ENCODE measurements at regions not wholly inside any gene's neighbourhood (a gene's known extent, or its start where the extent isn't known, plus 50 kb on each side); places are given as distances from the start of the nearest gene placed in this dataset.

DNA sequence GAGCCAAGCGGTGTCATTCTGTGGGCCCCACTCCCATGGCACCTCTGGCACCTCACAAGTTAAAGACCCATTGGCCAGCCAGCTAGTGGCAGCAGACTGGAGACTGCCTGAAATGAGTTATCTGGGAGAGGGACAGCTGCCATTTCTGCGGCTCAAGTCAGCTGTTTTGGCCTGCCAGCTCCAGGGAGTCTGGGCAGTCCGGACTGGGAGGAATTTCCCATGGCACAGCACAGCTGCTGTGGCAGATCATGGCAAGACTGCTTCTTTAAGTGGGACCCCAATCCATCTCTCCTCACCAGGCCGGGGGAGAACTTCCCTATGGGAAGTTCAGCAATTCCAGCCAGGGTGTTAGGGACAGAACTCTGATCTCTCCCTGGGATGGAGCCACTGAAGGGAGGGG is 2187.6 kb upstream of the CELF4 start:
- DNase-seq: no peak

DNA sequence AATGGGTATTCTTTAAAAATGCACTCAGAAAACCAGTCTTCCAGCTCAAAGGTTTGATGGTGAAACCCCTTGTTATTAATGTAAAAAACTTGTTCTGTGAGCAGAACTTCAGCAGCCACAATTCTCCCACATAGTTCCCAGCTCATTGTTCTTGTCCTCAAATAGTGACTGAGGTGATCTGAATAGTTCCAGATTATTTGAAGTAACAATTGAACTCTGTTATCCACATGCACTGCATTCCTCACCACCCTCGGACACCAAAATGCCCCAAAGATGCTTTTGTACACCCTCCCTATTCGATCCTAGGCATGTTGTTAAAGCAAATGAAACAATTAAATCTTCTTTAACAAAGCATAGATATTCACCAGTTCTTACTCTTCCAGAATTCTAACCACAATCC is 2186.8 kb upstream of the CELF4 start:
- DNase-seq: no peak

DNA sequence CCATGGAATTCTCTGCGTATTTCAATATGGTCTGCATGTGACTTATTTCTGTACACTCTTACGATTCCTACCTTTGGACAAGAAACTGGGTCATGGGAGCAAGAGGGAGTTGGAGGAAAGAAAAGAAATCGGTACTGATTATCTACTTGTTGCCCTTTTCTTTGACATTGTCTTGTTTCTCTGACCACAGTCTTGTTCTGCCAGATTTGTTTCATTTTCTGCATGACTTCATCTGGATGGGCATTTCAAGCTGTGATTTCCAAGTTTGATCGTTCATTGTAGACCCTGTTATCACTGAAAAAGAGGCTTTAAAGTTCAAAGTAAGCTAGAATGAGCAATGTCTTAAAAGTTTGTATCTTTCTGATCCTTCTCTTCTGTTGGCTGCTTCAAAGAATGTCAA is 2186.3 kb upstream of the CELF4 start:
- DNase-seq: no peak

DNA sequence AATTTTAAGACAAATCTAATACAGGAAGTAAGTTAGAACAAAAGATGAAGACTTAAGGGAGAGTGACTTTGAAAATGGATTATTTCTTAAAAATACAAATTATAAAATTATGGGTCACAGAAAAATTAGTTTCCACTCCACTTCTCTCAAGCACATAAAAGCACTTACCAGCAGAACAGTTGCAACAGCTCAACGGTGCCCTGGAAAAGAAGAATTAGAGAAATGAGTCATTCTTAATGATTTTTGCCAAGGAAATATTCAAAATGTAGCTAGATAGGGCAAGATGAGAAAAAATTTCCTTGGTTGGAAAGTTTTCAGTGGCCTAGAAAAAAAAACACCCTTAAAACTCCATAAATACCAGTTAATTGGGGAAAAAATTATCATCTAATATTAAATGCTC is 2185.6 kb upstream of the CELF4 start:
- DNase-seq: no peak

DNA sequence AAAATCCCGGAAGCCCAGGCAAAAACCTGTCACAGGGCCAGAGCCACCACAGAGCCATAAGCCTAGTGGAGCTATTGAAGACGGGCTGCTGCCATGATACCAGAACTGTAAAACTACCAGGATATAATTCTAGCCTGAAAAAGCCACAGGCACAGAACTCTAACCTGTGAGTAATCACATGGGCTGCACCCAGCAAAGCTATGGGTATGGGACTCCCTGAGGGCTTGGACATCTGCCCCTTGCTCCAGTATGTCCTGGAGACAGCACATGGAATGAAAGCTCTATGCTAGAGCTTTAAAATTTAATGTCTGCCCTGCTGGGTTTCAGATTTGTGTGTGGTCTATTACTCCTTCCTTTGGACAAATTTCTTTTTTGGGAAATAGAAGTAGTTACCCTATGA is 2183.6 kb upstream of the CELF4 start:
- no peak for DNase-seq

DNA sequence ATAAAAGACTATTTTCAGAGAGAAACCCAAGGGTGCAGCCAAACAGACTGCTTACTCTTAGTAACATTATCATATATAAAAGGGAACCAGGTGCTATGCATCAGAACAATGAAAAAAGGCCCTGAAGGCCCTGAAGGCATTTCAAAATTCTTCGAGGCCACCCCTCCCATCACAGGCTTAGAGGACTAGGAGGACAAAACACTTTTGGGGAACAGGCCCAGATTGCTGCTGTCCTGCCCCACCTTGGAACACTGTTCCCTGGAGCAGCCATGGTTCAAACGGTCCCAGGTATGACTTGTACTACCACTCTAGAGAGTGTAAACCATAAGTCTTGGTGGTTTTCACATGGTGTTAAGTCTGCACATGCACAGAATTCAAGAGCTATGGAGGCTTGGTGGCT is 2183.1 kb upstream of the CELF4 start:
- DNase-seq: no peak

DNA sequence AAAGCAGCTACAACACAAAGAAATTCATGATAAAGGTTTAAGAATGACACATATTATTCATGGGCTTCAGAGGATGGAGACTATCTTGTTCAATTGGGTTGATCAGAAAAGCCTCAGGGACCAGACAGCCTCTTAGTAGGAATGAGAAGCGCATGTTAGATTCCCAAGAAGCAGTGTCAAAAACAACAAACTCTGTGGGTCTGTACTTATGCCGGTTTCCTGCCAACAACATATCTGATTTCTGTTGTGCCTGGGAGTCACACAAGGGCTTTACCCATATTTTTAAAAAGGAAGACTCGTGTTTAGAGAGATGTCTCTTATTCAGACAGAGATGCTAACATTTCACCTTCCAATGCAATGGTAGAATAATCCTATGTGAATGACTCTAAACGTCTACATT is 2180.6 kb upstream of the CELF4 start:
- no peak for DNase-seq

DNA sequence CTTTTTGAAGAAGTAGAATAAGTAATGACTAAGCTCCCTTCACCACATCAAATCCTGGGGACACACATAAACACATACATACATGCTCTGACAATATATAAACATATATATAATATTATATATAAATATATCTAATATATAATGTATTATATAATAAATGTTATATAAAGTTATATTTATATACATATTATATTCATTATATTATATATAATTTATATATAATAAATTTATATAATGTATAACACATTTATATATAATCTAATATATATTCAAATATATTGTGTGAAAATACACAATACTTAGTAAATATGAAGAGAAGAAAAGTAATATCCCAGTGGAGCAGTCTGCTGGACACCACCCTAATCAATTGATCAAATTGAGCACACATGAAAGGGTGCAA is 2177.9 kb upstream of the CELF4 start:
- DNase-seq: no peak

DNA sequence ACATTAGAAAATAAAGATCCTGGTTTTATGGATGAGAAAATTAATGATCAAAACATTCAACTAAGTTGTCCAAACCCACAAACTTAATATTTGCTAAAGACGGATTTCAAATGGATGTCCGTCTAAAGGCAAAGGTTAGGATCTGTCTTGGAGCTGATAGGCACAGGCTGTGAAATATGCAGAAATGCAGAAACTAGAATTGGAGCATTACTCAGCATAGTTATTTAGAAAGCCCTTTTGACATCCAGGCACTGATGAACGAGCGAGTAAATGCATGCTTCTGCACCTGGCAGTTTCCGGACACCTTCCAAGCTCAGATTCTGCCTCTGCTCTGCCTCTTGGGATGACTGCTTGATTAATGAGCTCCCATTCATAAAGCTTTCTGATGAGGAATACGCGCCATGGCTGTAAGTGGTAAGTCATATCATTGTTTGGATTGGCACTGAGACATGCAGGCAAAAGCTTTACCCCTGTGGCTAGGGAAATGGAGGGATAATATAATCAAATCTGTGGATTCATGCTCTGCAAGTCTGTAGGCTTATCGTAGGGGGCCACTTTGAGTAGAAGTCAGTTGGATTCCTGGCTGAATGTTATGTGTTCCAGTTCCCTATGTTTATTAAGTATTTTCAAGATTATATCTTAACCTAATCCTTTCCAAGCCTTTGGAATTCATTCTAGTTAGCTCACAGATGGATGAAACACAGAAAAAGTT is 2176.3 kb upstream of the CELF4 start:
- no peak for DNase-seq

DNA sequence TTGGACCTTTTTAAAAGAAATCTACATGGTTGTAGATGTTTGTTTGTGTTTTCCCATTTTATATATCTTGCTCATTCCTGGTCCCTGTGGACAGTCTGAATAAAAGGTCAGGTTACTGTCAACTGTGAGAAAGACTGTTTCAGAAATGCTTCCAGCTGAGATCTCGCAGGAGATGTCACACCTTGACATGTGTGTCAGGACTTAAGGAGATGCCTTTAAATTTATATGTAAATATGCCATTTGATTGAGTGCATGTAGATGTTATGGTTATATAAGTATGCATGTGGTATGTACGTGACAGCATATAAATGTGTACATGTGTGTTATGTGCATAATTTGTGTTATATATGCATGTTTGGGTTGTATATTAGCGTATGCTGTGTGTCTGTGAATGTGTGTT is 2172.3 kb upstream of the CELF4 start:
- DNase-seq: no peak

DNA sequence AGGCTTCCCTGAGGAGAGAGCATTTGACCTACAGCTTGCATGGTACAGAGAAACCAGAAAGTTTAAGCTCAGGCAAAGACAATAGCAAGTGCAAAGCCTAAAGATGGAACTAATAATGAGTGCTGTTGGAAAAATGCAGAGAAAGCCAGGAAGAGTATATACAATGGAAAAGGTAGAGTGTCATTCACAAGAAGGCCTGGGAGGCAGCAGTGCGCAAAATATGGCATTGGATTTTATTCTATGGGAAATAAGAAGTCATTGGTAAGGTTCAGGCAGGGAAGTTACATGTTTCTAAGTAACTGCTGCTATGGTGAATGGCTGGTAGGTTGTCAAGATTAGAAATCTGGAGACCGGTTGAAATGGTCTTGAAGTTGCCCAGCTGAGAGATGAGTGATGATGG is 2167.3 kb upstream of the CELF4 start:
- no peak for DNase-seq

DNA sequence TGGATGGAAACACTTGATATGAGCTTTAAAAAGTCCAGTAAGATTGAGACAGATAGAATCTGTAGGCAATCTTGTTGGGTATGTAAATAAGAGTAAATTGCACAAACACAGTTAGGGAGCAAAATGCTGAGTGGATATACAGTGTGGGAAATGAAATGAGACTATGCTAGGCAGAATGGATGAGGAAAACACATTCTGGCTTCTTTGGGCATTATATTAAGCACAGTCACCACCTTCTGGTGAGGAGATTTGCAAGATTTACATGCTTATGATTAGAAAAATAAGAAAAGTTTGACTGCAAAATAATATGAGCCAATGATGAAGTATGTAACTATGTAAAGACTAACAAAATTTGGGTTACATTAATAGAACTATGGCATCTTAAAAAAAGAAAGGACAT is 2165.0 kb upstream of the CELF4 start:
- no peak for DNase-seq

DNA sequence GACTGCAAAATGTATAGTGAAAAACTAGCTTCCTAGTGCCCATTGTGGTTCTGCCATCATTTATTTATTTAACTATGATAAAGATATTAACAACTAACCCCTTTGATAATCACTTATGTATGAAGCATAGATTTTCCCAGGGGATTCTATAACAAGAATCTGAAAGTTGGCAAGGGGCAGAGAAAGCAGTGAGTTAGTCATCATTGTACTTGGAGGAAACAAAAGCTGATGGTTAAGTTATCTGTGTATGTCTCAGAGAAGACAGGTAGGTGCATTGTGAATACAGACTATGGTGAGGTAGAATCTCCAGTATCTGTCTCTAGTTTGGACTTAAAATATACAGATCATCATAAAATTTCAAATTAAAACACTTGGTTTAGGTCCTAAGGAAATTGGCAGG is 2159.1 kb upstream of the CELF4 start:
- DNase-seq: no peak

DNA sequence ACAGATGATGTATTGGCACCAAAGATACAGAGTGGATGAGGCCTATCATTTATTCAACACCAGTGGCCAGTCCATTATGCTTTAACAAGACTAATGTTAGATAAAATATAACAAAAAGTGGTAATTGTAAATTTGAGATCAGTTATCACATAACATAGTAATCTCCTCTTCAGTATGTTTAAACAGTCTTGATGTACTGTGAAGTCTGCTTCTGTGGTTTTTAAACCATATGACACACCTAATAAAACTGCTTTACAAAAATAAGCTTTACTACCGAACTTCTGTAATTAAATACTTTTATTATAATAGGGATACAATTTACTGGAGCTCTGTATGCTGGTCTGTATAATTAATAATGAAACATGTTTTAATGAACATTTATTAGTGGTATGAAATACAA is 2156.1 kb upstream of the CELF4 start:
- no peak for DNase-seq

DNA sequence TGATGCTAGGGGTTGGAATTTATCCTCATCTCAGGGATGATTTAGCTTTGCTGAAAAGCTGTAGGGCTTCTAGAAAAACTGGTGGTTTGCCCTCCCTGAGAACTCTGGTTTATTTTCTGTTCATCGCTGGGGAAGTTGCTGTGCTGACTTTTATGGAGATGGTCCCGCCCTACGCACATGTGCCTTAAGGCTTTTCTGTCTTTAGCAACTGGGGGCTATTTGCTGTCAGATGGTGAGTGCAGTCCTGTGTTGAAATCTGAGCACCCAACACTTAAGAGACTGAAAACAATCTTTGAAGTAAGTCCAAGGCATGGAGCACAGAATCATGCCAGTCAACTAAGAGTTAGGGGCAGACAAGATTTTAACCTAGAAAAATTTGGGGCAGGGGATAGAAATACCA is 2148.4 kb upstream of the CELF4 start:
- DNase-seq: no peak

DNA sequence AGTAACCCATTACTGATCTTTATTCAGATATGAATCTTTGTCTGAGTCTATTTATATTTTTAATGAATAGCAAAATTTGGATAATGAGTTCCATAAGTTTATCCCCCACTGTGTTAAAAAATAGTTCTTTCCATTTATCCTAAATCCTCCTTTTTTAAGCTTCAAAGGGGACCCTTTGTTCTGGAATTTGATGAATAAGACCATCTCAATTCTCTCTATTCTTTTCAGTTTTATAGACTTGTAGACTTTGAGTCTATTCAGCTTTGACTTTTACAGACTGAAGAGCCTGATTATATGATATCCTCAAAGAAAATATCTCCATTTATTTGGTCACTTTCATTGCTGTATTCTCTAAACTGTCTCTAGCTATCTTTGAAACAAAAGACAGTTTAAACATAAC is 2146.1 kb upstream of the CELF4 start:
- DNase-seq: no peak

DNA sequence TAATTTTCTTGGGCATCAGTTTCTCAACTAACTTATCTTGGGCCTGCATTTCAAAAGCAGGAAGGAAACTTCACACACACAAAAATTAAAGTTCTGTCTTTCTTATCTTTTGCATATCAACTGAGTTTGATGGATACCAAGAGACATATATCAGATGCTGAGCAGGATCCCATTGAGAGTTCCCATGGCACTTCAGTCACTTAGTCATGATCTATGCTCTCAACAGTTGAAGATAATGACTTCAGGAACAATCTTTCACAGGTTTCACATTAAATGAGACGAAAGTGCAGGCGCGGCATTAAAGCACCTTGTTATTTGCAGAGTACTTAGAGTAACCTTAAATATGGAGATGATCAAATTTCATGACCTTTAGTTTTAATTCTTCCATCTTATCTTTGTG is 2139.8 kb upstream of the CELF4 start:
- DNase-seq: no peak

DNA sequence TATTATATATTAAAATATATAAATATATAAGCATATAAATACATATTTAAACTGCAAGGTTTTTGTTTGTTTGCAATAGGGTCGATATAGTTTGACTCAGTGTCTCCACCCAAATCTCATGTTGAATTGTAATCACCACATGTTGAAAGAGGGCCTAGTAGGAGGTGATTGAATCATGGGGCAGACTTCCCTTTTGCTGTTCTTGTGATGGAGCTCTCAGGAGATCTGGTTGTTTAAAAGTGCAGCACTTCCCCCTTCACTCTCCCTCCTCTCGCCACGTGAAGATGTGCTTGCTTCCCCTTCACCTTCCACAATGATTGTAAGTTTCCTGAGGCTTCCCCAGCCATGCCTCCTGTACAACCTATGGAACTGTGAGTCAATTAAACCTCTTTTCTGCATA is 2137.3 kb upstream of the CELF4 start:
- no peak for DNase-seq

DNA sequence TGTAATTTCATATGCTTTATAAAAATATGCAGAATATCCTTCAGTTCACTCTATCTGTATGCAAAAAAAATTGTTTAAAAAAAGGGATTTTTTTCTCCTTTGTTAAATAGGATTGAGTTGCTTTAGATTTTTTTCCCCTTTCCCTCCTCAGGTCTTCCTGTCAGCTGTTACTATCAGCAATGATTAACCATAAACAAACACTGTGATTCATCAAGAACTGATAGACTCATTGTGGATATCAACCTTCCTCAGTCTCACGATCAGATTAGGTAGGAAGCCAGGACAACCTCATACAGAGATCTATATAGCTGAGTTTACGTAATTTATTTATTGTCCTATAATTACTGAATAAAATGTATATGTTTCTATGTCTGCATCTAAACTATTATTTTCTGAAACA is 2136.2 kb upstream of the CELF4 start:
- no peak for DNase-seq

DNA sequence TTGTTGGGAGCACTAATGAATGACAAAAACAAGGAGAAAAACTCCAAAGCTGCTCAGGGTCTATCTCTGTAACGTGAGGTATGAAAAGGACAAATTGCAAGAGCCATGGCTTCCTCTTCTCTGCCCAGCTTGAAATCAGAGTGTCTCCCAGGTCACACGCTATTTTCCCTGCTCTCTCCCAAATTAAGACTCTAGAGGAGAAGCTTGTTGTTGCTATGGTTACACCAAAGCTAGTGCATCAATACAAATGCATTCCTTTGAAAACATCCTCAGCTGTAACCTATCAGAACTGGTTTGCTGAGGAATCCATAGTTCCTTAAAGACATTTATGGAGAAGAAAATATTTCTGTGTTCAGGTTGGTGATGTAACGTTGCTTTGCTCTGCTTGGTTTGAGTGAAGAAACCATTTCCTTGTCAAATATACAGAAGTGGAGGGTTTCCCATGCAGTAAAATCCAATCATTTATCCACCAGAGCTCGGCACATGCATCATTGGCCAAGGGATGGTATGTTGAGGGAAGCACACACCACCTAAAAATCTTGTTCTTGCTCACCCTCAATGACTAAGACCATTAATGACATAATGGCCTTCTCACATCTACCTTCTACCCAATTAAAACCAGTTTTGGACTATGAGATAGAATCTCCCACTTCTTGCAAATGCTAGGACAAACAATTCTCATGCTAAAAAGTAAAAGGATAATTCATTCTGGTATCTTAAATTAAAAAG is 2135.6 kb upstream of the CELF4 start:
- DNase-seq: no peak

DNA sequence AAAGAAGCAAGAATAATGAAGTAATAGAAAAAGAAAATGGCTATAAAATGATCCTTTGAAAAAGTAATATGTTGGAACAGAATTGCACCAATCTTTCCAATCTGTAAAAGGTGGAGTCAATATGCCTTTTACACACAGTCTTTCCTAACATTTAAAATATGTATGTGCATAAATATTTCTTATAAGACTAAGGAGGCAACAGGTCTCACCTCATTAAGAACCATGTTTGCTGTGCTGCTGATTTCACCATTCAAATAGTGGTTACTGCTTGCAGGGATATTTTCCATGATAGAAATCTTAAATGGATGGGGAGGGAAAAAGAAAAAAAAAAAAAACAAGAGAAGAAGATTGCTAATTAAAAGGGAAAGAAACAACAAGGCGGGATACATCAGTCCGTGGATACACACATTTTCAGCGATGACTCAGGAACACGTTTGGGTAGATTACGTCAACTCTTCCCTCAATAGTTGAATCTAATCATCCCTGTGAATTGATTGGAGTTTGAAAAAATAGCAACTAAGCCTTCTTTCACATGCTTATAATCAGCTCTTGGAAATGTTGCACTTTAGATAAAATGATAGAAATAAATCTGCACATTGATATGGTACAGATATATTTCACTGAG is 2133.9 kb upstream of the CELF4 start:
- DNase-seq: no peak

DNA sequence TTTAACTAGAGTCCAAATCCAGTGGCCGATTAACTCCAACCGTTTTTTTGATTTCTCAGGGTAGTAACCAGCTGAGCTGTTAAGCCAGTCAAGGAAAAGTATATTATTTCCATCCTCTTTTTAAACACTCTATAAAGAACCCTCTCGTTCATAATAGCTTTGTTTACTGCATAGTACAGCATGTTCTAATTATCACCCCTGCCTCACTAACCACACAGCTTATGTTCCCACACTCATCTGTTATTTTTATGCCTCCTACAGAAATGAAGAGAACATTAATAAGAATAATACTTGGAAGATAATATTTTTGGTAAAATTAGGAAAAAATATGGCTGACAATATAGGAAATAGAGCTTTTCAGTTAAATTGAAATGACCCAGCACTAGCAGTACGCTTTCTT is 2132.8 kb upstream of the CELF4 start:
- DNase-seq: no peak

DNA sequence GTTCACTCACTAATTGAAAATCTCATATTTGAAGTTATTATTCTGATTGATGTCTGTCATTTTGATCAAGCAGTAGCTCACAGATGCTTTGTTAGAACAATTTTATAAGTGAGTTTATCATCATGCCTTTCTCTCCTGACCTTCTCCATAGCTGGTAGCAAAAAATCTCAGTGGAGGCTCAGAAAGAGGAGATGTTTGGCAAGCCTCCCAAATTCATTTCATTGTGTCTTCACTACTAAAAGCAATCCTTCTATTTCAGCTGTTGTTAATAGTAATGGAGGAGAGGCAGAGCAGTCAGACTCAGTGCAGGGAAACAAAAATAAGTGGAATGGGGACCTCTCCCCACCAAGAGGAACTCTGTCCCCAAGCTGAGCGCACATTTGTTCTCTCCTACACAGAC is 2127.8 kb upstream of the CELF4 start:
- no peak for DNase-seq

DNA sequence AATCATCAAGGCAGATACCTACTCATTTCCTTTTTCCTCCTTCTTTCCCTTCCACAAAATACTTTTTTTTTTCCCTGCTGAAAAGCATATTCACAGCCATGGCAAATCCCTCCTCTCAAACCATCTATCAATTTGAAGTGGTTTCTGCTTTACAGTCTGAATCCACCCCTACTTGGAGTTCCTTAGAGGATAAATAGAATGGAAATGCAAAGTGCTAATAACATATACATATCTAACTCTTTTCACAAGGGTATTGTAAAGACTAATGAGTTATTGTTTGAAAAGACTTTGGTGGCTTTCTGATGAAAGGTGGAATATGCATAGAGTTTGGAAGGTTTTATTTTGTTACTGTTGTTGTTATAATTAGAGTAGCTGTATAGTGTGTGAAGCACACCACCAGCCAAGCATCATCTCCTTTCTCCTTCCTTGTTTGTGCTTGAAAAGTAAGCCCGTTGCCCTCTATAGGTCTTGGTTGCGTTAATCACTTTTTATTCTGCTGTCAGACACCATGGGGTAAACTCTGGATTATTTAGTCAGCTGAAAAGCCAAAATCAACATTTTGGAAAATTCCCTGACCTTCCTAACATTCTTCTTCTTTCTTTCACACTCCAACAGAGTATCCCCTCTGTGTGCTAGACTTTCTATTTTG is 2126.9 kb upstream of the CELF4 start:
- DNase-seq: no peak
